ENCODE measurements at regions not wholly inside any gene's neighbourhood (a gene's known extent, or its start where the extent isn't known, plus 50 kb on each side); places are given as distances from the start of the nearest gene placed in this dataset.

GRCh38 chr6:113082745-113083144 is 735.6 kb downstream of the RFPL4B start:
- TF ChIP-seq POLR2A (IDR thresholded peaks at IDR 0.05; ENCODE audit: low read length): no peak
- TF ChIP-seq GATA1 (IDR thresholded peaks at IDR 0.05; ENCODE audit: low read depth, low read length): no peak
